ENCODE measurements at regions not wholly inside any gene's neighbourhood (a gene's known extent, or its start where the extent isn't known, plus 50 kb on each side); places are given as distances from the start of the nearest gene placed in this dataset.

- TF ChIP-seq CTCF (IDR thresholded peaks at IDR 0.05) (no peak), POLR2A (IDR thresholded peaks at IDR 0.05) (no peak), POLR2AphosphoS5 (IDR thresholded peaks at IDR 0.05) (no peak), EP300 (IDR thresholded peaks at IDR 0.05) (no peak)
These were observed 191.2 kb upstream of the PDE10A start for GRCh38 chr6:165854061-165854862.
